Loucy (cell line): ENCODE measurements at regions not wholly inside any gene's neighbourhood (a gene's known extent, or its start where the extent isn't known, plus 50 kb on each side); places are given as distances from the start of the nearest gene placed in this dataset.

ENCODE experiments used
- EZH2phosphoT487 ChIP-seq: fragments of 200-600 bp; IDR thresholded peaks from 2 replicates; pipeline ENCODE4 v1.6.1; 2018; ENCODE audit warnings: antibody characterized with exemption, mild to moderate bottlenecking, moderate library complexity, borderline replicate concordance
- TF ChIP-seq, protein P1 (sequence below): fragments of 200-600 bp; sonication (generic); conservative IDR thresholded peaks from 2 replicates; pipeline ENCODE4 v1.5.1; 2014; ENCODE audit warnings: mild to moderate bottlenecking, antibody characterized with exemption, low read length

DNA sequence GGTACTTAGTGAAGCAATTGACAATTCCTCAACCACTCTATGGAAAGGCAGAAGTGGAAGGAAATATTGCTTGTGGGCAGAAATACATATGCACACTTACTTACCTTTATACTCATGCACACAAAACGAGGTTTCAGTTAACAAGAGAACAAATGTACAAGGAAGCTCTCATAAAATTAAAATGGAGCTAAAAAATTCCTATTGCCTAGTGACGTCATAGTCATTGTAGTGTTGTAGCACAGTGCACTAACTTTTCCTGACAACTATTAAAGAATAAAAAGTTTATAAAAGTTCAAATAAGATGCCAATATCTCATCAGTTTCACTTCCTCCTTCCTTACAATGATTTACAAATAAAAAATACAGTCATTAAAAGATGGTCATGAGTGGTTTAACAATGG, 1161.9 kb upstream of the NRXN1 start:
- TF ChIP-seq, protein P1, sequence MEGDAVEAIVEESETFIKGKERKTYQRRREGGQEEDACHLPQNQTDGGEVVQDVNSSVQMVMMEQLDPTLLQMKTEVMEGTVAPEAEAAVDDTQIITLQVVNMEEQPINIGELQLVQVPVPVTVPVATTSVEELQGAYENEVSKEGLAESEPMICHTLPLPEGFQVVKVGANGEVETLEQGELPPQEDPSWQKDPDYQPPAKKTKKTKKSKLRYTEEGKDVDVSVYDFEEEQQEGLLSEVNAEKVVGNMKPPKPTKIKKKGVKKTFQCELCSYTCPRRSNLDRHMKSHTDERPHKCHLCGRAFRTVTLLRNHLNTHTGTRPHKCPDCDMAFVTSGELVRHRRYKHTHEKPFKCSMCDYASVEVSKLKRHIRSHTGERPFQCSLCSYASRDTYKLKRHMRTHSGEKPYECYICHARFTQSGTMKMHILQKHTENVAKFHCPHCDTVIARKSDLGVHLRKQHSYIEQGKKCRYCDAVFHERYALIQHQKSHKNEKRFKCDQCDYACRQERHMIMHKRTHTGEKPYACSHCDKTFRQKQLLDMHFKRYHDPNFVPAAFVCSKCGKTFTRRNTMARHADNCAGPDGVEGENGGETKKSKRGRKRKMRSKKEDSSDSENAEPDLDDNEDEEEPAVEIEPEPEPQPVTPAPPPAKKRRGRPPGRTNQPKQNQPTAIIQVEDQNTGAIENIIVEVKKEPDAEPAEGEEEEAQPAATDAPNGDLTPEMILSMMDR = no peak
- TF ChIP-seq EZH2phosphoT487 = no peak
